IPS DF 19.7 (cell line): ENCODE measurements at regions not wholly inside any gene's neighbourhood (a gene's known extent, or its start where the extent isn't known, plus 50 kb on each side); places are given as distances from the start of the nearest gene placed in this dataset.
"Not testable (repeated sequence)": the region's sequence is repeated elsewhere in the genome, so short reads cannot be mapped to it uniquely, and the experiment has no call there.

Experiments used
- DNase-seq: peaks from one replicate; pipeline ENCODE4 v3.0.0-alpha.2; 2013; ENCODE audit warnings: low read depth, low spot score

DNA sequence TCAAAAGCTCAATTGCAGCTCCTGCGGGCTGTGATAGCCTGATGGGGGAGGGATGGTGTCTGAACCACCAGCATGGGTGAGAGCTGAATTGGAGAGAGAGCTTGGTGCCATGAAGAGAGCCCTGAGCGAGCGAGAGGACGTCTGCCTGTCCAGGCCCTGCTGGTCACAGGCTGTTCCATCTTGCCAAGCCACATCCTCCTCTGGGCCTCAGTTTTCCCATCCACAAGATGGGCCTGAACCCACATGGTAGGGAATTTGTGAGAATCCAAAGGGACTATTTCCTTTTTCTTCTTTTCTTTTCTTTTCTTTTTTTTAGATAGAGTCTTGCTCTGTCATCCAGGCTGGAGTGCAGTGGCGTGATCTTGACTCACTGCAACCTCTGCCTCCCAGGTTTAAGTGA is 276.4 kb downstream of the VRK1 start:
- no peak for DNase-seq

DNA sequence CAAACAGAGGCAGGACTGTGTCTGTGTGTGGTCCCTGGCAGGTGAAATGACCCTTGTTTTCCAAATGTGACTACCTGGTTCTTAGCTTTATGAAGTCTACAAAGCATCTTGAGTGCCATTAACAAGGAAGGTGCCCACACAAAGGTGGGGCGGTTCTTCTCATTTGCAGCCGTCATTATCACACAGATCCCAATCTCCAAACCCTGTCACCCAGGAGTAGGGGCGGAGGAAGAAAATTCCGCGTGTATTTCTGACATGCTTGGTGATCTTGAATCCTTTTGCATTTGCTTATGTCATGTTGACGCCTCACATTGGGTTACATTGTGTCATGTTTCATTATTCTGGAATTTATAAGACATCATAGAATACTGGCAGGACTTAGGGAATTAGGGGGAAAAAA is 277.3 kb downstream of the VRK1 start:
- no peak for DNase-seq

DNA sequence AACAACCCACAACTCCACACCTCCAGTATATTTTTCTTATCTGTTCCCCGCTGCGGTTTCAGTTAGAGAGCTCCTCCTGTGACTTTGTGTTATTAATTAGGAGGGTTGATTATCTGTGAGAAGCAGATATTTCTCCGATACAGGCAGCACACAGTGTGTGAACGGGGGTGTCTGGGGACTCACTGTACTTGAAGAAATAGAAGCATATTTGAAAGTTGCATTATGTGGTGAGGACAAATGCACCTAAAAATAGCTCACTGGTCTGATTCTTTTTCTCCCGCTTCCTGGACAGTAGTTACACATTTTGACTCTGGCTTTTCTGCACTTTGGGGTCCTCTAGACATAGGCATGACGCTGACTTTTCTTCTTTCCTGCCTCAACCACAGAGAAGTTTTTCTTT is 277.7 kb downstream of the VRK1 start:
- DNase-seq, result no peak

DNA sequence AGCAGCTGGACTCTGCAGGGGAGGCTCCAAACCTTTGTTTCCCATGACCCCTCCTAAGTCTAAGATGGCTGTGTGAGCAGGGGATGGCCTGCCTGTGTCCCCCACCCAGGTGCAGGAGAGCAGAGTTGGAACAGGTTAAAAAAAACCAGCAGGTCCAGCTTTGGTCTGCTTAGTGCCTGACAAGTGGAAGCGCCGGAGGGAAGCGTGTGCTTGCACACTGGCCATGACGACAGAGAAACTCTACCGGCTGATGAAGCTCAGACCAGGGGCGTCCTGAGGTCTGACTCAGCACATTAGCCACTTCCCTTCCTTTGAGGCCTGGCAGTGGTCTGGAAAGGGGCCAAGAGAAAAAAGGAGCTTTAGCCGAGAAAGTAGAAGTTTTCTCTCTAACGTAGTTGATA is 280.1 kb downstream of the VRK1 start:
- DNase-seq, result no peak

DNA sequence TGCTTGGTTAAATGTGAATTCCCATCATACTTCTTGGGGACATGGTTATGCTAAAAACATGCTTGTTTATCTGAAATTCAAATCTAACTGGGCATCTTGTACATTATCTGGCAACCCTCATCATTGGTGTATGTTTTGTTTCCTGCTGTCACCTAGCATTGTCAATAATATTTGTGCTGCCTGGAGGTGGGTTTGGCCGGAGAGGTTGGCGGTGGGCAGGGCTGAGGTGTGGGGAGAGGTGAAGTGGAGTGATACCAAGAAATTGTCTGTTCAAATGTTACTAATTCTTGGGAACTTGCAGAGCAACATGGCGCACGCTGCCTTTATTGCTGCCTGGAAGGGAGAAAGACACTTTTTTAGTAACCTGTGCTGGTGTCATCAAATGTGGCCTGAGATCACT is 280.5 kb downstream of the VRK1 start:
- DNase-seq, result no peak

DNA sequence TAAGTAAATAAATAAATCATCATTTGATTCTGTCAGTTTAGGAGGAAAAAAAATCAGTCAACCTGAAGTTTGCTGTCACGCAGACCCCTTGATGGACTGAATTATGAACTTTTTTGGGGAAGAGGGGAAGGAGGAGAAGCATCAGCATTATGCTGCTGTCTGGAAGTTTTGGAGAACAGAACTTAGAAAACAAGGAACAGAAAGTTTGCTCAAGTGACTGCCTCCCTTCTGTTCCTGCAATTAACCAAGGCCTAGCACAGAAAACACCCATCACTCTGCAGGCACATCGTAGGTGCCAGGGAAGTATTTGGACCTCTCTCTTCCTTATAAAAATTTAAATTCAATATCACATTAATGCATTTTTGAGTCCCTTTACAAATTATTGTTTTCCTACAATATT is 283.8 kb downstream of the VRK1 start:
- DNase-seq, result no peak

DNA sequence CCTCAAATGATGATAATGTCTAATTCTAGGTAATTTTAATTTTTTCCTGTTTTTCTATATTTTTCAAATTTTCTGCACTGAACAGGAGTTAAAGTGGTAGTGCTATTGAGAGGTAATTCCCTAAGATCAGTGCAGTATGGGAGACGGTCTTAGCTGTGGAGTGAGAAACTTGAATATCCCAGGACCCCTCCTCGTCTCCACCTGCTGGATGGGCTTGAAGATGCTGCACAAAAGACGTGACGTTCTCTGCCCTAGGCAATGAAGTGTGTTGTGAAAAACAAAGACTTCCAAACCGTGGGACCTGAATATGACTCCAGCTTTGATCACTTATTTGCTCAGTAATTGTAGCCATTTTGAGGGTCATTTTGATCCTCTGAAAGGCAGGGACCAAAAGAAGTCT is 298.1 kb downstream of the VRK1 start:
- no peak for DNase-seq

DNA sequence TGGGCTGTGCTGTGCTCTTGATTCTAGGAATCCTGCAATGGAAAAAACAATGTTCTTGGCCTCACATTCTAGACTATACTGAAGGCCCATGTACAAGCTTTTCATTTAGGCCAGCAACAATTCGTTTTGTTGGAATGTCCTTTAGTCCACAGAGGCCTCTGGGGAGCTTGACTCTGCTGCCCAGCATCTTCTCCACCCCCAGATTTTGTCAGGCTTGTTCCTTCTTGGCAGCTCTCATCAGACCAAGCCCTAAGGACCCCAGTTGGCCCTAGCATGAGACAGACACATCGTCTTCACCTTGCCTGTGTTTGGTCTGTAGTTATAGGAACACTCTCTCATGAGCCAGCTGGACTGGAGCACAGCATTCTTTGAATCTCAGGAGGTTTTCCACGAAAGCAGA is 300.1 kb downstream of the VRK1 start:
- no peak for DNase-seq

DNA sequence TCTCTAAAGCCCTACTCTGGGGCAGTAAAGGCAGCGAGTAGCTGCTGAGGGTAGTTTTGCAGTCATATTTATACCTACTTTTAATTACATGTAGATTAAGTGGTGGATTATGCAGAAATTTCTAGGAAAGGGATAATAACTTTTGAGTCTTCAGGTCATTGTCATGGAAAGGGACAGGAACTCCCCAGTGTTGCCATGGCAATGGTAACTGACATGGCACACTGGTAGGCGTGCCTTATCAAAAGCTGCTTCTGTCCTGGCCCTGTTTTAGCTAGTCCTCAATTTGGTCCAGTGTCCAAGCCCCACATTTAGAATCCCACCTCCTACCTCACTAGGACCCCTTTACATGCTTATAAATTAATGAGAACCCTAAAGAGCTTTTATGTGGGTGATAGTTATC is 303.1 kb downstream of the VRK1 start:
- no peak for DNase-seq

DNA sequence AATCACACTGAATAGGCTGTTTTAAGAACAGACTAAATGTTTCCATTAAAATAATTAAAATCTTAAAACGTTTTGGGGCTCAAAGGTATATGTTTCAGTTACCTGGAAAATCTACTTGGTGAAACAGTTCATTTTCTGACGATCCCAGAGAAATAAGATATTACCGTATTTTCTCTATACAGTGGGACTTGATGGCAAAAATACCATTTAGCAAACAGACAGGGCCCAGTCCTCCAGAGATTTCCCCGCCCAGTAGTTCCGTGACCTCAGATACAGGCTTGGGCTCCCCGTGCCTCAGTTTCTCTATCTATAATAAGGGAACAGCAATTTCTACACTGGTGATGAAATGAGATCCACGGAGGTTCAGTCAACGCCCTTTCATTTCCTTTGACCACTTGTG is 304.4 kb downstream of the VRK1 start:
- no peak for DNase-seq

DNA sequence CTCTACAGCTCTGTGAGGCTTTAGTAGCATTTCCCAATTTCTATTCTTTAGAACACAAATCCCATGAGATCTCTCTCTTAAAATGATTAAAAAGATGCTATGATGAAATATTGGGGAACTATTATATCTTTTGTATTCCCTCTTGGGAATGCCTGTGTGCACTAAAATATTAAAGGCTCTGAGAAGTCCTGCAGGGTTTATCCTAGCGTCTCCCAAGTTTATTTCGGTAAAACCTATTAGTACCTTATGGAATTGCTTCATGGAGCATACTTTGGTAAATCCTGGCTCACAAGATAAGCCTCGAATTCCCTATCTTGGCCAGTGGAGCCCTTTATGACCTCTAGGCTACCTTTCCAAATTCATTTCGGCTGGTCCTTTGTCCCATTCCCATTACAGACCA is 306.8 kb downstream of the VRK1 start:
- DNase-seq, result no peak

DNA sequence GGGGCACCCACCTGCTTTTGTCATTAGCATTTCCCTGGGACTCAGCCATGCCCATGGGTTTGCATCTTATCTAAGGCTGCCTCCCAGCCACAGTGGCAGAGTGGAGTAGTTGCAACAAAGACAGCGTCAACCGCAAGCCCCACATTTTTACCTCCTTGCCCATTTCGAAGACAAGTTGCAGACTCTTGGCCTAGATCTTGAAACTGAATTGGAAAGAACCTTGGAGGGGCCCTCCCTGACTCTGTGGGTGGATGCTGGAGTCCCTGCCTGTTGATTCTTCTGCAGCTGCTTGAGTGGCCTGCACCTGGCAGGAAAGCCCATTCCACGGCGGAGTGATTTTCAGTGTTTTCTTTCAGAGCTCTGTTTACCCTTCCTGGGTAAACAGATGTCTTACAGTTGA is 309.0 kb downstream of the VRK1 start:
- no peak for DNase-seq

DNA sequence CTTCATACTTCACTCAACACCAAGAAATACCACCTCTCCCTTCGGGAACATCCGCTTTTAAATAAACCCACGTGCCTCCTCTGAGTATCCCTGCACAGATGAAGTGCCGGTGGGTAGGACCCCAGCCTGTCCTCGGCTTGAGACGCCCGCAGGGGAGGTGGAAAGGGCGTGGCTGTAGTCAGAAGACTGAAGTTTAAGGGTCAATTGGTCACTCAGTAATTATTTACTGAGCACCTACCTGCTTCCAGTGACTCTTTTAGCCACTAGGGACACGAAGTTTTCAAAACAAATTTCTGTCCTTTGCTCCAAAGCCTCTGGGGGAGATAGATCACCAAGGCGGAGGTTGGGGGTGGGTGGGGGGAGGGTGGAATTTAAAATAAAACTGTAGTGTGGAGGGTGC is 309.4 kb downstream of the VRK1 start:
- no peak for DNase-seq

DNA sequence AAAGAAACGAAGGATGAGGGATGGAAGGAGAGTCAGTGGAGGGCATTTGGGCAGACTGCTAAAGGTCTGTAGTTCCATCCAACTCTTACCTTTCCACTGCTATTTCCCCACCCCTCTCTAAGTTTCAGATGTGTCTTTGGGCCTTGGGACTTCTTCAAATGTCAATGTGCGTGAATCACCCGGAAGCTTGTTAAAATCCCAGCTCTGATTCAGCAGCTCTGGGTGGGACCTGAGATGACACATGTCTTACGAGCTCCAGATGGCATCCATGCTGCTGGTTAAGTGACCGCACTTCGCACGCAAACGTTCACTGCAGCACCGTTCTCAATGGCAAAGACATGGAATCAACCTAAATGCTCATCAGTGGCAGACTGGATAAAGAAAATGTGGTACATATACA is 309.9 kb downstream of the VRK1 start:
- no peak for DNase-seq

DNA sequence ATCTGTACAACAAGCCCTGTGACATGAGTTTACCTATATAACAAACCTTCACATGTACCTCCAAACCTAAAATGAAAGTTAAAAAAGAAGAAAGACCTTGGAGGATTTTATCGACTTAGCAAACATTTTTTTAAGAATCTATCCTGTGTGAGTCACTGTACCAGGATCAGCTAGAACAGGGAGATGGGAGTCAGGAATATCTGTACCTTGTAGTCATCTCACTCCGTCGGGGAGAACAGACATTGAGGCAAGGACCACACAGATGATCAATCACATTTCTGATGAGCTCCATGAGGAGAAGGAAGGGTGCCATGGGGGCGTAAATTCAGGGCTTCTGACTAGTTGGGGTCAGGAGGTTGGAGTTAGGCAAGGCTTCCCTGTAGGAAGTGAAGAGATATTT is 310.6 kb downstream of the VRK1 start:
- no peak for DNase-seq

DNA sequence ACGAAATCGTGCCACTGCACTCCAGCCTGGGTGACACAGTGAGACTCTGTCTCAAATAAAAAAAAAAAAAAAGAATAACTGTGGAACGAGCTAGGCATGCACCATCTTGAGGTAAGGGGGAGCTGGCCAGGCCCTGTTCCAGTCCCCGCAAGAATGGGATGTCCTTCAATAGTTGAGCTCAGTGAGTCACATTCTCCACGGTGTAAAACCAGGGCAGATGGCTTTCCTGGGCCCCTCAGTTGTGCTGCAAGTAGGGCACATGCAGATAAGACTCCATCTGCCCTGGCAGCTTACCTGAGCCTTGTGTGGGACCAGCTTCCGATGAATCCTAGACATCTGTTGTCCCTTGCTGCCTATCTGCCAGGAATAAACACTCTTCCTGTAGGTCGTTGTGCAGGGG is 312.1 kb downstream of the VRK1 start:
- DNase-seq, result no peak

DNA sequence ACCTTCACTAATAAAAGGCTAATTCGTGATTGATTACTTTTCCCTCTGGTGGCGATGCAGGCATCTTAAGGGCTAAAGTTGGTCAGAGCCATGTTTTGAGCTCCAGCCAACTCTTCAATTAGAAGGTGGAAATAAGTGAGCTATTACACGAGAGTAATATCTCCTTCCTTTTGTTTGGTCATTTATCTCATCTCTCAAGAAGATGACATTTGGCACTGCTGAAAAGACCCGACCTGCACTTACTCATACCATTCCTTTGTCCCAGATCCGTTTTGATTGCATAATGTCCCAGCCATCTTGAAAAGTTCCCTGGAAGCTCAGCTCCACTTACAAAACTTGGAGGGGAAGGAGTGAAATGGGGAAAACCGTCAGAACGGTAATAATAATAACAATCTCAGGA is 316.2 kb downstream of the VRK1 start:
- no peak for DNase-seq

DNA sequence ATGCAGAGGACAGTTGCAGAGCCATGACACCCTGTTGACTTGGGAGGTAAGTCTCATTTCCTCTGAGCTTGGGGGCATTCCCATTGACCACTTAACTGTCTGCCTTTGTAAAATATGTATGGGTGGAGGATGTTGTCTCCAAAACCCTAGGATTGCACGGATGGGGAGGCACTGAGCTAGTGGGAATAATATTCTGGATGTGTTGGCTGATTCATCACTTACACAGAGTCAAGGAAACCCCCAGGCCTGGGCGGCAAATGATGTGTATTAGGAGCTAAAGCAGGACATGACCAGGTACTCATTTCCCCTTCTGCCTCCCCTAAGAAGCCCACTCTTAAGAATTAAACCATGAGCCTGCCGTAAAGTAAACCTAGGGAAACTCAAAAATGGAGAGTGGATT is 319.4 kb downstream of the VRK1 start:
- DNase-seq, result no peak

DNA sequence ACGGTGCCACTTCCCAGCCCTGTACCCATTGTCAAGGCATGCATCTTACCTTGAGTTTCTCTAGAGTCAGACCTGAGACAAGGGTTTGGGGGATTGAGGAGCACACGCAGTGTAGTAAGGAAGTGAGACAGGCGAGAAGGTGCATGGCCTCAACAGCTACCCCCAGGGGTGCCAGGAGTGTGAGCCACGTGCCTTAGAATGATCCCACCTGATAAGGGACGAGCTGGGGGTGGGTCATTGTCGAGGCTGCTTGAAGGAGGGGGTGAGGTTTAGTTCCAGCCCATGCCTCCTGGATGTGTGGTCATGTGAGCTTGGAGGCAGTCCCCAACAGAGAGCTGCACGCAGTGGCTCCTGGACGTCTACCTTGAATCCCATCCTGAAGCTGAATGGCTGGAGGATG is 320.5 kb downstream of the VRK1 start:
- DNase-seq, result no peak

DNA sequence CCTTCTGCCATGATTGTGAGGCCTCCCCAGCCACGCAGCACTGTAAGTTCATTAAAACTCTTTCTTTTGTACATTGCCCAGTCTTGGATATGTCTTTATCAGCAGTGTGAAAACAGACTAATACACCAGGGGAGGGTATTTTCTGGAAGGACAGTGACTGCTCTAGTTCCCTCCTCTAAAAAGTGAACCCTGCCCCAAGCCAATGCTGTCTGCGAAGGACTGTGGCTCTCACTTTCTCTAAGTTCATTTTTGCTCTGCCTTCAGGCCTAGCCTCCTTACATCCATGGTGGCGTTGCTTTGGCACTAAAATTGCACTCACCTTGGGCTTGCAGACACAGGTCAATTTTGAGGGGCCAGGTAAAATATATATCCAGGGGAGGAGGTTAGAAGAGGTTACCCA is 323.0 kb downstream of the VRK1 start:
- DNase-seq, result no peak

DNA sequence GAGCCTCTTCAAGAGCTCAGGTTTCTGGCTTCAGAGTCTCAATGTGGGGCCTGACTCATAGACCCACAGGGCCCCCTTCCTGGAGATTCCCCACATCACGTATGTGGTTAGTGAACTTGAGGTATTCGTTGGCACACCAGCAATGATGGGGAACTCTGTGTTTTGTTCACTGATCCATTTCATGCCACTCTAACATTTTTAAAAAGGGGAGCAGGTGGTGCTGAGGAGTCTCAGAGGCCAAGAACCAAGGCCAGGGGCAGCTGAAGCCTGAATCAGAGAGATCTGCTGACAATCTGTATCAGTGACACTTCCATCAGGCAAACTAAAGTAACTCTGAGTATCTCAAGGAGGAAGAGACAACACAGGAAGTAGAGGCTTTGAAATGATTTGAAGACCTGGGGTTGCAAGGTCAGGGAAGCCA is 323.4 kb downstream of the VRK1 start:
- DNase-seq, result no peak

DNA sequence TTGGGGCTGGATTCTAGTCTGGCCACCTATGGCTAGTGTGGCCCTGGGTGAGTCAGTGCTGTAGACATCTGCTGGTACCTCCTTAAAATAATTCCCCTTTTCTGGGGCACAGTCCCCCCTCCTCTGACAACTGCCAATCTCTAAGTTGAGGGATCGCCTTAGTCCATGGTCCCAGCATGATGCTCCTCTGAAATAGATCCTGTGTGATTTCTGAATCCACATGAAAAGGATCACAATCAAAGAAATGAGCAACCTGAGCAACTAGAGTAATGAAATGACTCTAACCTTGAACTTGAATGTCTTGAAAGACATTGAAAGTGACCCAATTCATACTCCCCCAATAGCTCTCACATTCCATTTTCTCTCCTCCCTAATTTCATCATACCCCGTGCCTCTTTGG is 332.5 kb downstream of the VRK1 start:
- no peak for DNase-seq

DNA sequence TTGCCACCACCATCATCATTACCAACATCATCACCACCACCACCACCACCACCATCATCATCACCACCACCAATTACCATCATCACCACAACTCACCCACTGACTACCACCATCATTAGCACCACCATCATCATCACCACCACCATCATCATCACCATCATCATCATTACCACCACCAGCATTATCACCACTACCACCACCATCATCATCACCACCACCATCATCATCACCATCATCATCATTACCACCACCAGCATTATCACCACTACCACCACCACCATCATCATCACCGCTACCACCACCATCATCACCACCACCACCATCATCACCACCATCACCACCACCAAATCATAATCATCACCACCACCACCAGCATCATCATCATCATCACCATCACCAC is 338.7 kb downstream of the VRK1 start:
- not testable (repeated sequence) for DNase-seq

DNA sequence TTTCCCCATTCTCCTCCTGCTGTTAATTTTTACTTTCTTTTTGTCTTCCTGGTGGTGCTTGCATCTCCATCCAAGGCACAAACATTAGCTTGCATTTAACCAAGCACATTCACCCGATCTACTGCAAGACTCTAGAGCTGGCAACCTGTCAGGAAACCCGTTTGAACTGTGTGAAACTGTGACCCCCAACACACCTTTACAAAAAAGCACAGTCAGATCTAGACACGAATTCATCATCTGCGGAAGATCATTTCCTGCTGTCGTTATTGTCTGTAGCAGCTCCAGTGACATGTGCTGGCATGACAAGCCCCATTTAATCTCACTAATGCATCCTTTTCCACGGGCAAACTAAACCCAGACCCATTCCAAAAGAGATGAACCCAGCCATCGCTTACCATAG is 340.5 kb downstream of the VRK1 start:
- no peak for DNase-seq

DNA sequence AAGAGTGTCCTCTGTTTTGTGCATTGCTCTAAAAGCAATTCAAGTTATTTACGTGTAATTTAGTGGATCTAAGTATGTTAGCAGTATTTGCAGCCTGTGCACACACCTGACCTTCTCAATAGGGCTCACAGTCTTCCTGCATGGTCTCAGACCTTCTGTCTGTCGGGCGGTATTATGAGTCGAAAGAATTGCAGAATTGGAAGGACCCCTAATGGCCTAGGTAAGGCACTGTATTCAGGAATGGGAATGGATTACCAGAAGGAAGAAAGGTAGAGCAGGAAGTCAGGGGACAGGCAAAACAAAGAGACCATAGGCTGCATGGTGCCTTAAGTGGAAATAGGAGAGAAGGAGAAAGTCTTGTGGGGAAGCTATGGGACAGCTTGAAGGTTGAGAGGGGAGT is 341.6 kb downstream of the VRK1 start:
- peak; percentile 35 for DNase-seq
